C1 segment of cervical spinal cord (tissue), 14 donors: ENCODE measurements at regions not wholly inside any gene's neighbourhood (a gene's known extent, or its start where the extent isn't known, plus 50 kb on each side); places are given as distances from the start of the nearest gene placed in this dataset.
"Not testable (repeated sequence)": the region's sequence is repeated elsewhere in the genome, so short reads cannot be mapped to it uniquely, and the experiment has no call there.

ENCODE experiments used
- DNase-seq, 14 donors: peaks; one replicate each; lab custom pipeline; 2025; lab: John Stamatoyannopoulos, UW

GRCh38 chr12:83603106-83603505 lies 916.4 kb downstream of the TMTC2 start:
- DNase-seq, result no peak

- DNase-seq, result no peak
Observed at GRCh38 chr12:83575326-83575725, 888.6 kb downstream of the TMTC2 start.

- DNase-seq, result no peak
Observed at GRCh38 chr12:83574142-83574541, 887.4 kb downstream of the TMTC2 start.

- no peak for DNase-seq
Observed at GRCh38 chr12:83573671-83574070, 887.0 kb downstream of the TMTC2 start.

GRCh38 chr12:83559650-83560049 lies 872.9 kb downstream of the TMTC2 start:
- no peak for DNase-seq

- DNase-seq, result not testable (repeated sequence)
Observed at GRCh38 chr12:83556040-83556439, 869.3 kb downstream of the TMTC2 start.

- DNase-seq, result no peak
Observed at GRCh38 chr12:83541446-83541845, 854.7 kb downstream of the TMTC2 start.

GRCh38 chr12:83538361-83538965 lies 851.8 kb downstream of the TMTC2 start:
- no peak for DNase-seq

GRCh38 chr12:83537428-83538053 lies 850.8 kb downstream of the TMTC2 start:
- no peak for DNase-seq

- DNase-seq, result no peak
Observed at GRCh38 chr12:83536496-83536895, 849.8 kb downstream of the TMTC2 start.

- DNase-seq, result no peak
Observed at GRCh38 chr12:83528571-83528970, 841.9 kb downstream of the TMTC2 start.

GRCh38 chr12:83527810-83528209 lies 841.1 kb downstream of the TMTC2 start:
- DNase-seq, result no peak

- no peak for DNase-seq
Observed at GRCh38 chr12:83515306-83516026, 828.8 kb downstream of the TMTC2 start.

GRCh38 chr12:83514372-83514771 lies 827.7 kb downstream of the TMTC2 start:
- DNase-seq, result no peak

GRCh38 chr12:83506841-83507240 lies 820.1 kb downstream of the TMTC2 start:
- DNase-seq, result no peak

- DNase-seq, result no peak
Observed at GRCh38 chr12:83505586-83505985, 818.9 kb downstream of the TMTC2 start.

- DNase-seq, result not testable (repeated sequence)
Observed at GRCh38 chr12:83499894-83500293, 813.2 kb downstream of the TMTC2 start.

- DNase-seq, result no peak
Observed at GRCh38 chr12:83477696-83478095, 791.0 kb downstream of the TMTC2 start.

GRCh38 chr12:83476695-83477690 lies 790.3 kb downstream of the TMTC2 start:
- no peak for DNase-seq

- no peak for DNase-seq
Observed at GRCh38 chr12:83476006-83476405, 789.3 kb downstream of the TMTC2 start.

GRCh38 chr12:83474369-83474768 lies 787.7 kb downstream of the TMTC2 start:
- DNase-seq, result no peak
